Astrocyte of the spinal cord (primary cell): ENCODE measurements at regions not wholly inside any gene's neighbourhood (a gene's known extent, or its start where the extent isn't known, plus 50 kb on each side); places are given as distances from the start of the nearest gene placed in this dataset.

Experiments used
- DNase-seq: peaks from one replicate; pipeline ENCODE4 v3.0.0; 2011; ENCODE audit warnings: low read depth, low spot score
- H3K4me3 ChIP-seq: 2 replicates; pipeline ENCODE4 v1.5.1; 2011; ENCODE audit warnings: low read depth, mild to moderate bottlenecking, low read length, moderate library complexity
- in situ Hi-C: cut with HindIII; loops from 2 replicates; pipeline ENCODE4 v1.10.0; 2017; ENCODE audit warnings: low sequenced_read_pairs
- TF ChIP-seq, protein P1 (sequence below): IDR thresholded peaks from 2 replicates; pipeline ENCODE4 v1.5.1; 2012; ENCODE audit warnings: low read depth, mild to moderate bottlenecking, low read length, inconsistent platforms

DNA sequence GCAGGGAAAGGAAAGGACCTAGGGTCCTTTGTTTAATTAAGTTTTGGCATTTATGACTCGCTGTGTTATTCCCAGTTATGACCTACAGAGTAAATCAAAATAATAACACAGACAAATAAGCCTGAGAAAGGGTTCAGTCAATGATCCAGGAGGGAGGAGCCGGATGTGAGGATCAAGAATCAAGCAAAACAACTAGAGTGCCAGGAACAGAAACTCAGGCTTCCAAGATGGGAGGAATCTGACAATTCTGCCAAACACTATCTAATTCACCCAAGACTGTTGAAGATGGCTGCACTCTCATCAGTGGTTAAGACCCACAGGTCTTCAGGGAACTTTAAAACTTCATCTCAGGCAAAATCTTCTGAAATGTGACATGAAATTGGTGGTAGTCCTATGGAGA is 50.3 kb upstream of the PIP4K2A start:
- no peak for DNase-seq
- H3K4me3 ChIP-seq, result no peak overlapping the region
- TF ChIP-seq, protein P1, sequence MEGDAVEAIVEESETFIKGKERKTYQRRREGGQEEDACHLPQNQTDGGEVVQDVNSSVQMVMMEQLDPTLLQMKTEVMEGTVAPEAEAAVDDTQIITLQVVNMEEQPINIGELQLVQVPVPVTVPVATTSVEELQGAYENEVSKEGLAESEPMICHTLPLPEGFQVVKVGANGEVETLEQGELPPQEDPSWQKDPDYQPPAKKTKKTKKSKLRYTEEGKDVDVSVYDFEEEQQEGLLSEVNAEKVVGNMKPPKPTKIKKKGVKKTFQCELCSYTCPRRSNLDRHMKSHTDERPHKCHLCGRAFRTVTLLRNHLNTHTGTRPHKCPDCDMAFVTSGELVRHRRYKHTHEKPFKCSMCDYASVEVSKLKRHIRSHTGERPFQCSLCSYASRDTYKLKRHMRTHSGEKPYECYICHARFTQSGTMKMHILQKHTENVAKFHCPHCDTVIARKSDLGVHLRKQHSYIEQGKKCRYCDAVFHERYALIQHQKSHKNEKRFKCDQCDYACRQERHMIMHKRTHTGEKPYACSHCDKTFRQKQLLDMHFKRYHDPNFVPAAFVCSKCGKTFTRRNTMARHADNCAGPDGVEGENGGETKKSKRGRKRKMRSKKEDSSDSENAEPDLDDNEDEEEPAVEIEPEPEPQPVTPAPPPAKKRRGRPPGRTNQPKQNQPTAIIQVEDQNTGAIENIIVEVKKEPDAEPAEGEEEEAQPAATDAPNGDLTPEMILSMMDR, result no peak
- in situ Hi-C loops, result no loop called here
